GM12878 (cell line): ENCODE measurements at regions not wholly inside any gene's neighbourhood (a gene's known extent, or its start where the extent isn't known, plus 50 kb on each side); places are given as distances from the start of the nearest gene placed in this dataset.

ENCODE experiments used
- ATAC-seq: fragments of 200-7000 bp; cut with Tn5 transposase; 3 replicates; pipeline ENCODE4 v1.9.1; 2020; ENCODE audit warnings: mild to moderate bottlenecking, moderate library complexity
- BruUV-seq: library from RNA; stranded (reverse); fragments of 400-500 nt; replicated peaks from 2 replicates; lab custom pipeline; 2021; lab: Mats Ljungman, UMichigan
- CTCF ChIA-PET: fragments of 300-600 bp; sonication (Branson Sonifier 250); formaldehyde crosslinking; extraction: SDS; loops from one replicate; lab custom pipeline; 2021; ENCODE audit warnings: inconsistent platforms; lab: Yijun Ruan, JAX
- POLR2A ChIA-PET: fragments of 350-600 bp; formaldehyde crosslinking; extraction: SDS; loops from one replicate; lab custom pipeline; 2021; ENCODE audit warnings: inconsistent platforms; lab: Charles Lee
- RAD21 ChIA-PET: fragments of 300-600 bp; sonication (Branson Sonifier 250); formaldehyde crosslinking; loops from one replicate; lab custom pipeline; 2023; ENCODE audit warnings: antibody characterized with exemption; ENCODE audit not compliant: unreplicated experiment; lab: Charles Lee
- SMC1A ChIA-PET: fragments of 300-600 bp; sonication (Branson Sonifier 250); formaldehyde crosslinking; loops from one replicate; lab custom pipeline; 2023; ENCODE audit not compliant: unreplicated experiment, uncharacterized antibody; lab: Charles Lee
- DNase-seq: peaks from one replicate; pipeline ENCODE4 v3.0.0-alpha.2; 2011; ENCODE audit warnings: low read depth, low spot score
- FAIRE-seq: peaks from 3 replicates; lab custom pipeline; 2011; peaks lifted over from hg19 to GRCh38; lab: Jason Lieb, UNC
- H2AFZ ChIP-seq: 2 replicates; pipeline ENCODE4 v1.6.0; 2011; ENCODE audit warnings: low read depth, low read length, control low read depth; ENCODE audit not compliant: control insufficient read depth
- H3K27ac ChIP-seq: 2 replicates; pipeline ENCODE4 v1.5.1; 2011; ENCODE audit warnings: control low read depth; ENCODE audit not compliant: control insufficient read depth, insufficient read depth
- H3K27me3 ChIP-seq, 2 experiments: replicated peaks in 1 of 2; 2 replicates each; pipeline versions ENCODE4 v1.6.0 to v1.6.1; 2011; ENCODE audit warnings: low read length in 1 of 2; ENCODE audit not compliant: control insufficient read depth in 2 of 2, insufficient read depth in 2 of 2
- H3K36me3 ChIP-seq, 2 experiments: 2 replicates each; pipeline ENCODE4 v1.5.1; 2011; ENCODE audit warnings: low read length in 1 of 2; ENCODE audit not compliant: control insufficient read depth in 2 of 2, insufficient read depth in 2 of 2
- H3K4me1 ChIP-seq: 2 replicates; pipeline ENCODE4 v1.6.1; 2011; ENCODE audit warnings: mild to moderate bottlenecking, low read length, moderate library complexity, mixed read lengths; ENCODE audit not compliant: control insufficient read depth, insufficient read depth
- H3K4me2 ChIP-seq: 2 replicates; pipeline ENCODE4 v1.6.0; 2011; ENCODE audit warnings: control low read depth; ENCODE audit not compliant: control insufficient read depth, insufficient read depth
- H3K4me3 ChIP-seq: fragments of 200-600 bp; sonication (generic); 2 replicates; pipeline ENCODE4 v1.5.1; 2016
- H3K79me2 ChIP-seq: 2 replicates; pipeline ENCODE4 v1.6.0; 2011; ENCODE audit warnings: low read length; ENCODE audit not compliant: control insufficient read depth, insufficient read depth
- H3K9ac ChIP-seq: 2 replicates; pipeline ENCODE4 v1.8.0; 2011; ENCODE audit warnings: low read length, control low read depth, mixed read lengths; ENCODE audit not compliant: control insufficient read depth, insufficient read depth
- H3K9me3 ChIP-seq: replicated peaks from 3 replicates; pipeline ENCODE4 v1.5.1; 2011; ENCODE audit warnings: mild to moderate bottlenecking, low read length; ENCODE audit not compliant: control insufficient read depth, insufficient read depth
- H4K20me1 ChIP-seq: 2 replicates; pipeline ENCODE4 v1.6.0; 2011; ENCODE audit not compliant: control insufficient read depth, insufficient read depth
- ATF3 ChIP-seq: IDR thresholded peaks from 2 replicates; pipeline ENCODE4 v1.6.1; 2011; ENCODE audit warnings: low read depth, mild to moderate bottlenecking, low read length, moderate library complexity, borderline replicate concordance; ENCODE audit errors: extremely low read depth
- CEBPB ChIP-seq, 2 experiments: fragments of 150-350 bp in 1 of 2; IDR thresholded peaks; 2 replicates each; pipeline ENCODE4 v1.6.1; 2012 to 2014; ENCODE audit warnings: low read depth in 2 of 2, low read length in 2 of 2, borderline replicate concordance in 1 of 2, inconsistent platforms in 1 of 2
- CHD1 ChIP-seq: IDR thresholded peaks from 2 replicates; pipeline ENCODE4 v1.6.1; 2012; ENCODE audit warnings: low read depth, low read length, improper control_type of control experiment
- CHD2 ChIP-seq: IDR thresholded peaks from 2 replicates; pipeline ENCODE4 v1.6.1; 2011; ENCODE audit warnings: low read depth, low read length, improper control_type of control experiment, borderline replicate concordance
- CREB1 ChIP-seq: IDR thresholded peaks from 2 replicates; pipeline ENCODE4 v1.6.1; 2012; ENCODE audit warnings: low read depth, mild to moderate bottlenecking, inconsistent platforms
- IRF4 ChIP-seq: IDR thresholded peaks from 2 replicates; pipeline ENCODE4 v1.6.1; 2011; ENCODE audit warnings: low read depth, low read length
- JUNB ChIP-seq: IDR thresholded peaks from 2 replicates; pipeline ENCODE4 v1.6.1; 2016; ENCODE audit warnings: antibody characterized with exemption, mild to moderate bottlenecking
- KLF5 ChIP-seq: fragments of 450-650 bp; IDR thresholded peaks from 2 replicates; pipeline ENCODE4 v1.6.1; 2014; ENCODE audit warnings: mild to moderate bottlenecking; ENCODE audit not compliant: partially characterized antibody
- NR2C1 ChIP-seq: fragments of 450-650 bp; IDR thresholded peaks from 2 replicates; pipeline ENCODE4 v1.6.1; 2017; ENCODE audit warnings: antibody characterized with exemption, mild to moderate bottlenecking, moderate library complexity
- PAX5 ChIP-seq: IDR thresholded peaks from 2 replicates; pipeline ENCODE4 v1.6.1; 2011; ENCODE audit warnings: low read depth, low read length, borderline replicate concordance
- POLR2AphosphoS2 ChIP-seq: IDR thresholded peaks from 2 replicates; pipeline ENCODE4 v1.6.1; 2011; ENCODE audit warnings: low read depth, mild to moderate bottlenecking, low read length, improper control_type of control experiment, moderate library complexity
- SIN3A ChIP-seq: IDR thresholded peaks from 2 replicates; pipeline ENCODE4 v1.6.1; 2012; ENCODE audit warnings: low read depth, low read length, improper control_type of control experiment
- SMC3 ChIP-seq: IDR thresholded peaks from 2 replicates; pipeline ENCODE4 v1.6.1; 2011; ENCODE audit warnings: low read length, improper control_type of control experiment, borderline replicate concordance
- SRF ChIP-seq, 2 experiments: IDR thresholded peaks; 2 replicates each; pipeline ENCODE4 v1.6.1; 2011; ENCODE audit warnings: low read depth in 2 of 2, low read length in 2 of 2, mild to moderate bottlenecking in 1 of 2, moderate library complexity in 1 of 2
- STAT3 ChIP-seq: IDR thresholded peaks from 2 replicates; pipeline ENCODE4 v1.6.1; 2011; ENCODE audit warnings: low read depth, low read length, improper control_type of control experiment
- TARDBP ChIP-seq: IDR thresholded peaks from 2 replicates; pipeline ENCODE4 v1.6.1; 2016; ENCODE audit warnings: borderline replicate concordance
- YBX1 ChIP-seq: fragments of 450-650 bp; IDR thresholded peaks from 2 replicates; pipeline ENCODE4 v1.6.1; 2016; ENCODE audit warnings: antibody characterized with exemption
- YY1 ChIP-seq: IDR thresholded peaks from 2 replicates; pipeline ENCODE4 v1.6.1; 2011; ENCODE audit warnings: low read depth, mild to moderate bottlenecking, low read length
- ZNF622 ChIP-seq: fragments of 450-650 bp; IDR thresholded peaks from 2 replicates; pipeline ENCODE4 v1.6.1; 2017; ENCODE audit warnings: mild to moderate bottlenecking, inconsistent platforms
- WGBS: methylation state at CpG from one replicate; pipeline ENCODE4 v1.1.6; 2016; ENCODE audit warnings: low lambda C conversion rate; ENCODE audit not compliant: insufficient replicate concordance, insufficient coverage; ENCODE audit errors: missing lambda C conversion rate; 5-methylcytosine and 5-hydroxymethylcytosine counted together
- in situ Hi-C: fragments of 300-500 bp; cut with MboI; formaldehyde crosslinking; loops from 9 replicates; pipeline ENCODE4 v1.14.3; 2018; ENCODE audit warnings: mixed read lengths
- intact Hi-C: fragments of 100-400 bp; cut with micrococcal nuclease; formaldehyde crosslinking; loops from one replicate; pipeline ENCODE4 v1.14.2; 2022; ENCODE audit not compliant: unreplicated experiment

- ChIA-PET POLR2A (no interaction called here), CTCF (no interaction called here), SMC1A (no interaction called here), RAD21 (no interaction called here)
- Histone ChIP-seq H3K4me1 (no peaks in the 10 kb centered on the region), H3K9me3 (no peaks in the 10 kb centered on the region), H3K4me2 (no peak overlapping the region), H3K9ac (no peak overlapping the region), H3K4me3 (no peak overlapping the region), H4K20me1 (no peaks in the 10 kb centered on the region), H3K27ac (no peak overlapping the region), H2AFZ (no peak overlapping the region), H3K79me2 (no peaks in the 10 kb centered on the region), H3K27me3 (no peaks in the 10 kb centered on the region), H3K36me3 (no peaks in the 10 kb centered on the region)
- no peak for FAIRE-seq
- in situ Hi-C loops (no loop called here), intact Hi-C loops (no loop called here)
- BruUV-seq, result no TSS peak
- ATAC-seq, result no peak
- no peak for TF ChIP-seq YY1
- TF ChIP-seq STAT3, result no peak
- TF ChIP-seq SIN3A, result no peak
- no peak for TF ChIP-seq ATF3
- no peak for TF ChIP-seq PAX5
- TF ChIP-seq SRF (IDR thresholded peaks at IDR 0.05; ENCODE audit: low read depth in 2 of 2, low read length in 2 of 2), result no peak
- TF ChIP-seq IRF4, result no peak
- no peak for TF ChIP-seq CHD1
- no peak for TF ChIP-seq JUNB
- no peak for TF ChIP-seq CEBPB (IDR thresholded peaks at IDR 0.05; ENCODE audit: borderline replicate concordance in 1 of 2, low read depth in 2 of 2, low read length in 2 of 2)
- no peak for TF ChIP-seq ZNF622
- no peak for TF ChIP-seq KLF5
- TF ChIP-seq NR2C1, result no peak
- TF ChIP-seq TARDBP, result no peak
- no peak for TF ChIP-seq CHD2
- no peak for TF ChIP-seq CREB1
- no peak for TF ChIP-seq SMC3
- TF ChIP-seq YBX1, result no peak
- no peak for TF ChIP-seq POLR2AphosphoS2
- DNase-seq, result no peak
- 48% methylated on average over 6 of the region's 6 CpGs for WGBS
Measured at GRCh38 chr9:79300068-79300467, 271.7 kb upstream of the TLE4 start.
